ENCODE measurements at regions not wholly inside any gene's neighbourhood (a gene's known extent, or its start where the extent isn't known, plus 50 kb on each side); places are given as distances from the start of the nearest gene placed in this dataset.
"Not testable (repeated sequence)": the region's sequence is repeated elsewhere in the genome, so short reads cannot be mapped to it uniquely, and the experiment has no call there.

DNA sequence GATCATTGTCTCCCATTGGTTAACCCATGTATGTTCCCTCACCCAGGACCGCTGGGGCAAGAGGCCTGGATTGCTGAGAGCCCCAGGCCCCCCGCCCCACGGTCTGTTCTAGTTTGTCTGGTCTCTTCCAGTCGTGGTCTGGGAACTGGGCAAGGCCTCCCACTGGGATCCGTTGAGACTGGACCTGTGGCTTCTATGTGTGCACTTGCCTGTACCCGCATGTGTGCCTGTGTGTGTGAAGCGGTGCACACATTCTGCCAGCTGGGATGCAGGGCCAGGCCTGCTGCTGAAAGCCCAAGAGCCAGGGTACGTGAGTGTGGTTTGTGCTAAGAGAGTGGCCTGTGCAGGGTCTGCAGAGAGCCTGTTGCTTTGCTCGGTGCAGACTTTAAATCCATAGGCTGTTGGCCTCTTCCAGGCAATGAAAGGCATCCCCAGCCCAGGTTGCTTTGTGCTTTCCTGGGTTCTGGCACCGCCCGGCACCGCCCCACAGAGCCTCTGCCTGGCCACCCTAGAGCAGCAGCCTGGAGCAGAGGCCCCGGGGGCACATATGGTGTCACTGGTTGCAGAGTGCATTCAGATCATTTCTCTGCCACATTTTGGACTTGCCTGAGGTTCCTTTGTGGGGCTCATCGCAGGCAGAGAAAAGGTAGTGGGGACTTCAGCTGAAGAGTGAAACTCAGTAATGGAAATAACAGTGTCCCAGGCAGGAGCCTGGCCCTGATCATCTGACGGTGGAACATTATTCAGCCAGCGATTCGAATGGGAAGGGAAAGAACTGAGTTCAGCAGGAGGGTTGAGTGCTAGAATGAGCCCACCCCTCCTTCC lies 215.5 kb downstream of the GLRX3 start:
- no peak for DNase-seq (ENCODE audit: extremely low read depth, insufficient read length)
- no peaks in the 10 kb centered on the region for H3K36me3 ChIP-seq (ENCODE audit: control insufficient read depth, insufficient read depth, low read length)
- no peak overlapping the region for H3K4me3 ChIP-seq (replicated peaks; ENCODE audit: low read depth, low read length)
- TF ChIP-seq, protein P1, sequence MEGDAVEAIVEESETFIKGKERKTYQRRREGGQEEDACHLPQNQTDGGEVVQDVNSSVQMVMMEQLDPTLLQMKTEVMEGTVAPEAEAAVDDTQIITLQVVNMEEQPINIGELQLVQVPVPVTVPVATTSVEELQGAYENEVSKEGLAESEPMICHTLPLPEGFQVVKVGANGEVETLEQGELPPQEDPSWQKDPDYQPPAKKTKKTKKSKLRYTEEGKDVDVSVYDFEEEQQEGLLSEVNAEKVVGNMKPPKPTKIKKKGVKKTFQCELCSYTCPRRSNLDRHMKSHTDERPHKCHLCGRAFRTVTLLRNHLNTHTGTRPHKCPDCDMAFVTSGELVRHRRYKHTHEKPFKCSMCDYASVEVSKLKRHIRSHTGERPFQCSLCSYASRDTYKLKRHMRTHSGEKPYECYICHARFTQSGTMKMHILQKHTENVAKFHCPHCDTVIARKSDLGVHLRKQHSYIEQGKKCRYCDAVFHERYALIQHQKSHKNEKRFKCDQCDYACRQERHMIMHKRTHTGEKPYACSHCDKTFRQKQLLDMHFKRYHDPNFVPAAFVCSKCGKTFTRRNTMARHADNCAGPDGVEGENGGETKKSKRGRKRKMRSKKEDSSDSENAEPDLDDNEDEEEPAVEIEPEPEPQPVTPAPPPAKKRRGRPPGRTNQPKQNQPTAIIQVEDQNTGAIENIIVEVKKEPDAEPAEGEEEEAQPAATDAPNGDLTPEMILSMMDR (IDR thresholded peaks at IDR 0.05; ENCODE audit: insufficient read depth, low read length, poor library complexity, severe bottlenecking): no peak
- H3K27me3 ChIP-seq (replicated peaks; ENCODE audit: control insufficient read depth, insufficient read depth, low read length): no peaks in the 10 kb centered on the region

DNA sequence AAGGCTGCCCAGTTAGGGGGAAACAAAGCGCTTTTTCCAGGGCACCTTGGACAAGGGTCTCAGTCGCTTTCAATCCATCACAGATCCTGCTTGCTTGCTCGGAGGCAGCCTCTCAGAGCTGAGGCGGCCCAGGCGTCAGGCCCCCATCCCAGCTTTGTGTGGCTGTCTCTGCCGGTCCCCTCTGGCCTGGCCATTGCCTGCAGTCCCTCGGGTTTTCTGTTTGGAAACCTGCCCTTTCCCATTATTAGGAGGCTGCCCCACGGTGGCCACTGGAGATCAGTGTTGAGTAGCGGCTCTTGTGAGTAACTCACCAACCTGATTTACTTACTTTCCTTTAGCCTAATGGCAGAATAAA lies 216.1 kb downstream of the GLRX3 start:
- no peak overlapping the region for H3K4me3 ChIP-seq (replicated peaks; ENCODE audit: low read depth, low read length)
- TF ChIP-seq, protein P1 (IDR thresholded peaks at IDR 0.05; ENCODE audit: insufficient read depth, low read length, poor library complexity, severe bottlenecking): no peak
- no peaks in the 10 kb centered on the region for H3K27me3 ChIP-seq (replicated peaks; ENCODE audit: control insufficient read depth, insufficient read depth, low read length)
- H3K36me3 ChIP-seq (ENCODE audit: control insufficient read depth, insufficient read depth, low read length): no peaks in the 10 kb centered on the region
- no peak for DNase-seq (ENCODE audit: extremely low read depth, insufficient read length)

GRCh38 chr10:130353928-130354572 lies 217.9 kb downstream of the GLRX3 start:
- no peaks in the 10 kb centered on the region for H3K27me3 ChIP-seq (replicated peaks; ENCODE audit: control insufficient read depth, insufficient read depth, low read length)
- H3K36me3 ChIP-seq (ENCODE audit: control insufficient read depth, insufficient read depth, low read length): no peaks in the 10 kb centered on the region
- DNase-seq (ENCODE audit: extremely low read depth, insufficient read length): no peak
- no peak overlapping the region for H3K4me3 ChIP-seq (replicated peaks; ENCODE audit: low read depth, low read length)
- TF ChIP-seq, protein P1 (IDR thresholded peaks at IDR 0.05; ENCODE audit: insufficient read depth, low read length, poor library complexity, severe bottlenecking): no peak

- Histone ChIP-seq H3K36me3 (ENCODE audit: control insufficient read depth, insufficient read depth, low read length) (no peaks in the 10 kb centered on the region), H3K27me3 (replicated peaks; ENCODE audit: control insufficient read depth, insufficient read depth, low read length) (no peaks in the 10 kb centered on the region), H3K4me3 (replicated peaks; ENCODE audit: low read depth, low read length) (no peak overlapping the region)
- TF ChIP-seq, protein P1 (IDR thresholded peaks at IDR 0.05; ENCODE audit: insufficient read depth, low read length, poor library complexity, severe bottlenecking): no peak
- DNase-seq (ENCODE audit: extremely low read depth, insufficient read length): no peak
Measured at GRCh38 chr10:130354573-130354954, 218.4 kb downstream of the GLRX3 start.

GRCh38 chr10:130354976-130355795 lies 219.0 kb downstream of the GLRX3 start:
- H3K27me3 ChIP-seq (replicated peaks; ENCODE audit: control insufficient read depth, insufficient read depth, low read length): no peaks in the 10 kb centered on the region
- TF ChIP-seq, protein P1 (IDR thresholded peaks at IDR 0.05; ENCODE audit: insufficient read depth, low read length, poor library complexity, severe bottlenecking): no peak
- no peak for DNase-seq (ENCODE audit: extremely low read depth, insufficient read length)
- H3K36me3 ChIP-seq (ENCODE audit: control insufficient read depth, insufficient read depth, low read length): no peaks in the 10 kb centered on the region
- no peak overlapping the region for H3K4me3 ChIP-seq (replicated peaks; ENCODE audit: low read depth, low read length)

- DNase-seq (ENCODE audit: extremely low read depth, insufficient read length); H3K27me3 ChIP-seq (replicated peaks; ENCODE audit: control insufficient read depth, insufficient read depth, low read length); H3K36me3 ChIP-seq (ENCODE audit: control insufficient read depth, insufficient read depth, low read length); H3K4me3 ChIP-seq (replicated peaks; ENCODE audit: low read depth, low read length): not testable (repeated sequence)
Measured at GRCh38 chr10:130356429-130356828, 220.2 kb downstream of the GLRX3 start.
